Tibial artery (tissue), 4 donors: ENCODE measurements at regions not wholly inside any gene's neighbourhood (a gene's known extent, or its start where the extent isn't known, plus 50 kb on each side); places are given as distances from the start of the nearest gene placed in this dataset.

Experiments
- DNase-seq, 2 donors: peaks; one replicate each; pipeline ENCODE4 v3.0.0-alpha.2; 2019
- H3K27ac ChIP-seq, 2 donors: fragments of 200-600 bp; sonication (generic) in 1 of 2; 1 replicate in 1 of 2; 2 replicates in 1 of 2; pipeline ENCODE4 v1.5.1; 2018 to 2019; ENCODE audit warnings: mild to moderate bottlenecking in 1 of 2
- H3K27me3 ChIP-seq, 2 donors: fragments of 200-600 bp; sonication (generic) in 1 of 2; one replicate each; pipeline versions ENCODE4 v1.5.1 to v1.6.0; 2016 to 2019
- H3K36me3 ChIP-seq, 3 donors: fragments of 200-600 bp; sonication (generic) in 2 of 3; one replicate each; pipeline ENCODE4 v1.5.1; 2016 to 2019; ENCODE audit warnings: mild to moderate bottlenecking in 2 of 3
- H3K4me1 ChIP-seq, 4 donors: fragments of 200-600 bp; sonication (generic) in 2 of 4; 1 replicate in 3 of 4; 2 replicates in 1 of 4; pipeline ENCODE4 v1.5.1; 2016 to 2019
- H3K4me3 ChIP-seq, 2 donors: fragments of 200-600 bp; sonication (generic) in 1 of 2; 1 replicate in 1 of 2; 2 replicates in 1 of 2; pipeline ENCODE4 v1.5.1; 2018 to 2019; ENCODE audit warnings: mild to moderate bottlenecking in 2 of 2
- H3K9me3 ChIP-seq, 3 donors: fragments of 200-600 bp; sonication (generic) in 1 of 3; one replicate each; pipeline ENCODE4 v1.5.1; 2016 to 2019
- CTCF ChIP-seq, 2 experiments: fragments of 200-600 bp in 1 of 2; fragments of 450-650 bp in 1 of 2; IDR thresholded peaks; one replicate each; pipeline ENCODE4 v1.5.1; 2017 to 2019; ENCODE audit warnings: antibody characterized with exemption in 2 of 2, mild to moderate bottlenecking in 1 of 2, moderate library complexity in 1 of 2
- intact Hi-C: fragments of 100-400 bp; cut with DNase I; formaldehyde crosslinking; loops from one replicate; pipeline ENCODE4 v1.15.0; 2023; ENCODE audit warnings: low total_unique reads

DNA sequence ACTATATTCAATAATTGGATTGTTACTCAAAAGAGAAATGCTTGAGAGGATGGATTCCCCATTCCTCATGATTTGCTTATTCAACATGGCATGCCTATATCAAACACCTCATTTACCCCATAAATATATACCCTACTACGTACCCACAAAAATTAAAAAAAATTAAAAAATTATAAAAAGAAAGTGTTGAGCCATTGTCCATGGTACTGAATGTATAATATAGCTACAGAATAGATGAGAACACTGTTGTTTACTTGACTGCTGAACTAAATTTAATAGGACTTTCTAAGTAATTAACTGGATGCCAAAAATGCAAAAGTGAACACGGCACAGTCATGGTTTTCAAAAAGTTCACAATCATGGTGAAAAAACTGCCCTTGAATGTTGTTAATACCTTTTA is 725.8 kb downstream of the KCTD16 start:
- Histone ChIP-seq H3K4me3 (no peak overlapping the region), H3K36me3 (no peaks in the 10 kb centered on the region), H3K9me3 (no peaks in the 10 kb centered on the region), H3K27ac (no peak overlapping the region), H3K4me1 (no peaks in the 10 kb centered on the region), H3K27me3 (no peaks in the 10 kb centered on the region)
- TF ChIP-seq CTCF (IDR thresholded peaks at IDR 0.05), result no peak
- no peak for DNase-seq
- intact Hi-C loops, result no loop called here

GRCh38 chr5:144886668-144887067 is 716.0 kb downstream of the KCTD16 start:
- no peak for DNase-seq
- H3K9me3 ChIP-seq, result no peaks in the 10 kb centered on the region
- H3K4me3 ChIP-seq, result no peak overlapping the region
- no peaks in the 10 kb centered on the region for H3K4me1 ChIP-seq
- H3K27me3 ChIP-seq, result no peaks in the 10 kb centered on the region
- TF ChIP-seq CTCF (IDR thresholded peaks at IDR 0.05), result no peak
- intact Hi-C loops, result no loop called here
- no peak overlapping the region for H3K27ac ChIP-seq
- no peaks in the 10 kb centered on the region for H3K36me3 ChIP-seq

- no peak for DNase-seq
- Histone ChIP-seq H3K27me3 (no peaks in the 10 kb centered on the region), H3K4me3 (no peak overlapping the region), H3K9me3 (no peaks in the 10 kb centered on the region), H3K36me3 (no peaks in the 10 kb centered on the region), H3K27ac (no peak overlapping the region), H3K4me1 (no peaks in the 10 kb centered on the region)
- intact Hi-C loops, result no loop called here
- no peak for TF ChIP-seq CTCF (IDR thresholded peaks at IDR 0.05)
These were observed 712.1 kb downstream of the KCTD16 start for GRCh38 chr5:144882739-144883283.

DNA sequence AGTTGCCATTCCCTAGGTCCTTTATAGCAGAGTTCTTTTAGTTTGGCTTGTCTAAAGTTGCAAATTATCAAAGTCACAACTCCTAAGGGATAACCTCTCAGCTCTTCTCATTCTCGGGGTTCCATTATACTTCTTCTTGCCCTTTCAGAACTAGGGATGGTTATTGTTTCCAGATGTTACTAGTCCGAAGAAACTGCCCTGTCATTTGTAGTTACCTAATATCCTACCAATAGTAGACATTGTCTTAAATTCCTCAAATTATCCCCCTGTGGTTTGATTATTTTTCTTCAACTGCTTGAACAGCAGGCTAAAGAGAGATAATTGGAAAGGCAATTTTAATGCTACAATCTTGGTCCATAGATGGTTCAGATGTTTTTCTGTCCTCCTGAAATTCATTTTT is 709.8 kb downstream of the KCTD16 start:
- Histone ChIP-seq H3K36me3 (no peaks in the 10 kb centered on the region), H3K27ac (no peak overlapping the region), H3K27me3 (no peaks in the 10 kb centered on the region), H3K4me1 (no peaks in the 10 kb centered on the region), H3K4me3 (no peak overlapping the region), H3K9me3 (no peaks in the 10 kb centered on the region)
- TF ChIP-seq CTCF (IDR thresholded peaks at IDR 0.05), result no peak
- no peak for DNase-seq
- intact Hi-C loops, result no loop called here

DNA sequence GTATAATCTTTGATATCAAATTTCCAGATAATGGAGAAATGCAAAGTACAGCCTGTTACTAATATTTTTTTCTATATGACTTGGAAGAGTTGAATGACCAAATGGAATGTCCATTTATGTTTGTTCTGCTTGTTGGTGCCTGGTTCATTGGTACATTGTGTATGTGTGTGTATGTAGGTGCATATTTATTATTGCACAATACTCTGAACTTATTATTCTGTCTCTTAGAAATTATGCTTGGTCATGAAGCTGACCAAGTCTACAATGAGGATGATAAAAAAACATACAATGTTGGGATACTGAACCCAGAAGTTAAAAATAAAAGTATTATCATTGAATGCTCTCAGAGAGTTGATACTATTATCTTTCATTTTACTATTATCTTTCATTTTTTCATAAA is 706.3 kb downstream of the KCTD16 start:
- no peak for DNase-seq
- no peaks in the 10 kb centered on the region for H3K9me3 ChIP-seq
- no peak overlapping the region for H3K27ac ChIP-seq
- no peaks in the 10 kb centered on the region for H3K27me3 ChIP-seq
- no peaks in the 10 kb centered on the region for H3K36me3 ChIP-seq
- intact Hi-C loops, result no loop called here
- no peak for TF ChIP-seq CTCF (IDR thresholded peaks at IDR 0.05)
- no peaks in the 10 kb centered on the region for H3K4me1 ChIP-seq
- H3K4me3 ChIP-seq, result no peak overlapping the region

DNA sequence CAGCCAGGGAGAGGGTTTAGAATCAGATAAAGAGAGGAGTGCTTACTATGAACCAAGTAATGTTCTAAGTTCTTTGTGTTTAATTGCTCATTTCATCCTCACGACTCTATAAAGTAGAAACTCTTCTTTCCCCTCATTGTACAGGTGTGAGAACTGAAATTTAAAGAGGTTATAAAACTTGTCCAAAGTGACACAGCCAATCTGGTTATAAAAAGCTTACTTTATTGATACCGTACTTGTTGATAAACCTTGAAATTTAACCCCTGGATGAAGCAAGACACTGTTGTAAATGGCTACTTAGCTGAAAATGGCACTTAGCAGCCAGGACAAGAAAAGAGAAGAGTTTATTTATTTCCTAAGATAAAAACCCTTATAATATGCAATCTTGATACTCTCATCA is 702.4 kb downstream of the KCTD16 start:
- no peaks in the 10 kb centered on the region for H3K36me3 ChIP-seq
- H3K4me3 ChIP-seq, result no peak overlapping the region
- DNase-seq, result no peak
- intact Hi-C loops, result no loop called here
- H3K4me1 ChIP-seq, result no peaks in the 10 kb centered on the region
- TF ChIP-seq CTCF (IDR thresholded peaks at IDR 0.05), result no peak
- no peak overlapping the region for H3K27ac ChIP-seq
- no peaks in the 10 kb centered on the region for H3K9me3 ChIP-seq
- no peaks in the 10 kb centered on the region for H3K27me3 ChIP-seq
